Liver (tissue), 8 donors: ENCODE measurements at regions not wholly inside any gene's neighbourhood (a gene's known extent, or its start where the extent isn't known, plus 50 kb on each side); places are given as distances from the start of the nearest gene placed in this dataset.

Source experiments
- DNase-seq: peaks from one replicate; pipeline ENCODE4 v3.0.0-alpha.2; 2017; ENCODE audit warnings: low spot score
- H3K27ac ChIP-seq, 2 donors: one replicate each; pipeline ENCODE4 v1.7.0; 2013; ENCODE audit warnings: inconsistent platforms in 2 of 2, low read length in 2 of 2, control low read depth in 1 of 2, low read depth in 1 of 2, mild to moderate bottlenecking in 1 of 2
- H3K27me3 ChIP-seq, 4 donors: one replicate each; pipeline versions ENCODE4 v1.6.1 to v1.7.0; 2013; ENCODE audit warnings: low read length in 3 of 4, inconsistent platforms in 1 of 4, mild to moderate bottlenecking in 1 of 4, moderate library complexity in 1 of 4; ENCODE audit not compliant: control insufficient read depth in 4 of 4, insufficient read depth in 4 of 4
- H3K36me3 ChIP-seq, 4 donors: one replicate each; pipeline versions ENCODE4 v1.6.1 to v1.7.0; 2013; ENCODE audit warnings: low read length in 3 of 4, mild to moderate bottlenecking in 3 of 4, low read depth in 1 of 4, moderate library complexity in 1 of 4; ENCODE audit not compliant: control insufficient read depth in 4 of 4, insufficient read depth in 3 of 4
- H3K4me1 ChIP-seq, 4 donors: one replicate each; pipeline versions ENCODE4 v1.6.1 to v1.7.0; 2013; ENCODE audit warnings: low read length in 3 of 4, mild to moderate bottlenecking in 3 of 4, moderate library complexity in 1 of 4; ENCODE audit not compliant: control insufficient read depth in 4 of 4, insufficient read depth in 4 of 4
- H3K4me3 ChIP-seq, 3 donors: one replicate each; pipeline versions ENCODE4 v1.6.1 to v1.7.0; 2013; ENCODE audit warnings: low read length in 3 of 3, control low read depth in 1 of 3, low read depth in 1 of 3, mild to moderate bottlenecking in 1 of 3
- H3K9ac ChIP-seq, 2 donors: one replicate each; pipeline ENCODE4 v1.7.0; 2013; ENCODE audit warnings: low read length in 2 of 2, mild to moderate bottlenecking in 2 of 2, moderate library complexity in 2 of 2, control low read depth in 1 of 2, low read depth in 1 of 2
- H3K9me3 ChIP-seq, 4 donors: one replicate each; pipeline versions ENCODE4 v1.6.1 to v1.7.0; 2013; ENCODE audit warnings: low read length in 3 of 4; ENCODE audit not compliant: control insufficient read depth in 4 of 4
- ATF3 ChIP-seq: IDR thresholded peaks from 2 replicates; pipeline ENCODE4 v1.6.1; 2016; ENCODE audit warnings: antibody characterized with exemption
- EGR1 ChIP-seq, 2 donors: IDR thresholded peaks; 2 replicates each; pipeline ENCODE4 v1.6.1; 2016 to 2018; ENCODE audit warnings: antibody characterized with exemption in 2 of 2, low read depth in 2 of 2
- FOXA1 ChIP-seq: IDR thresholded peaks from 2 replicates; pipeline ENCODE4 v1.6.1; 2016; ENCODE audit warnings: antibody characterized with exemption
- FOXA2 ChIP-seq: IDR thresholded peaks from 2 replicates; pipeline ENCODE4 v1.6.1; 2016; ENCODE audit warnings: antibody characterized with exemption
- GABPA ChIP-seq, 2 donors: IDR thresholded peaks in 1 of 2; conservative IDR thresholded peaks in 1 of 2; 2 replicates each; pipeline ENCODE4 v1.6.1; 2016; ENCODE audit warnings: antibody characterized with exemption in 2 of 2, mild to moderate bottlenecking in 1 of 2, moderate library complexity in 1 of 2
- HNF4A ChIP-seq, 2 donors: conservative IDR thresholded peaks; 2 replicates each; pipeline ENCODE4 v1.6.1; 2016; ENCODE audit warnings: antibody characterized with exemption in 2 of 2, mild to moderate bottlenecking in 2 of 2
- HNF4G ChIP-seq: IDR thresholded peaks from 2 replicates; pipeline ENCODE4 v1.6.1; 2016; ENCODE audit warnings: antibody characterized with exemption
- JUND ChIP-seq, 2 donors: IDR thresholded peaks; 2 replicates each; pipeline ENCODE4 v1.6.1; 2016; ENCODE audit warnings: antibody characterized with exemption in 2 of 2
- MAX ChIP-seq: IDR thresholded peaks from 2 replicates; pipeline ENCODE4 v1.6.1; 2016; ENCODE audit warnings: antibody characterized with exemption
- NR2F2 ChIP-seq: IDR thresholded peaks from 2 replicates; pipeline ENCODE4 v1.6.1; 2016; ENCODE audit warnings: antibody characterized with exemption
- RAD21 ChIP-seq, 2 donors: IDR thresholded peaks; 2 replicates each; pipeline ENCODE4 v1.6.1; 2016; ENCODE audit warnings: antibody characterized with exemption in 2 of 2, mild to moderate bottlenecking in 2 of 2
- REST ChIP-seq: IDR thresholded peaks from 2 replicates; pipeline ENCODE4 v1.6.1; 2016; ENCODE audit warnings: antibody characterized with exemption, mild to moderate bottlenecking
- RXRA ChIP-seq, 2 donors: IDR thresholded peaks; 2 replicates each; pipeline ENCODE4 v1.6.1; 2017 to 2018; ENCODE audit warnings: antibody characterized with exemption in 2 of 2, mild to moderate bottlenecking in 1 of 2
- SP1 ChIP-seq: IDR thresholded peaks from 2 replicates; pipeline ENCODE4 v1.6.1; 2018; ENCODE audit warnings: antibody characterized with exemption, mild to moderate bottlenecking
- TAF1 ChIP-seq: conservative IDR thresholded peaks from 2 replicates; pipeline ENCODE4 v1.6.1; 2016; ENCODE audit warnings: antibody characterized with exemption, mild to moderate bottlenecking
- YY1 ChIP-seq: IDR thresholded peaks from 2 replicates; pipeline ENCODE4 v1.6.1; 2016; ENCODE audit warnings: antibody characterized with exemption, mild to moderate bottlenecking
- WGBS: extraction: QIAGEN DNeasy Blood & Tissue Kit; methylation state at CpG from one replicate; pipeline ENCODE4 v1.1.7; 2013; 5-methylcytosine and 5-hydroxymethylcytosine counted together
- TF ChIP-seq, protein P1 (sequence below): fragments of 150-350 bp; IDR thresholded peaks from 2 replicates; pipeline ENCODE4 v1.5.1; 2017; ENCODE audit warnings: improper control_type of control experiment, low read depth, low read length; ENCODE audit not compliant: missing input control
- TF ChIP-seq, protein P2 (sequence below): IDR thresholded peaks from 2 replicates; pipeline ENCODE4 v1.6.1; 2016; ENCODE audit warnings: antibody characterized with exemption
- donor health status: healthy.
- donor health status: healthy.
- donor health status: healthy.
- donor health status: healthy.
- donor health status: healthy.

DNA sequence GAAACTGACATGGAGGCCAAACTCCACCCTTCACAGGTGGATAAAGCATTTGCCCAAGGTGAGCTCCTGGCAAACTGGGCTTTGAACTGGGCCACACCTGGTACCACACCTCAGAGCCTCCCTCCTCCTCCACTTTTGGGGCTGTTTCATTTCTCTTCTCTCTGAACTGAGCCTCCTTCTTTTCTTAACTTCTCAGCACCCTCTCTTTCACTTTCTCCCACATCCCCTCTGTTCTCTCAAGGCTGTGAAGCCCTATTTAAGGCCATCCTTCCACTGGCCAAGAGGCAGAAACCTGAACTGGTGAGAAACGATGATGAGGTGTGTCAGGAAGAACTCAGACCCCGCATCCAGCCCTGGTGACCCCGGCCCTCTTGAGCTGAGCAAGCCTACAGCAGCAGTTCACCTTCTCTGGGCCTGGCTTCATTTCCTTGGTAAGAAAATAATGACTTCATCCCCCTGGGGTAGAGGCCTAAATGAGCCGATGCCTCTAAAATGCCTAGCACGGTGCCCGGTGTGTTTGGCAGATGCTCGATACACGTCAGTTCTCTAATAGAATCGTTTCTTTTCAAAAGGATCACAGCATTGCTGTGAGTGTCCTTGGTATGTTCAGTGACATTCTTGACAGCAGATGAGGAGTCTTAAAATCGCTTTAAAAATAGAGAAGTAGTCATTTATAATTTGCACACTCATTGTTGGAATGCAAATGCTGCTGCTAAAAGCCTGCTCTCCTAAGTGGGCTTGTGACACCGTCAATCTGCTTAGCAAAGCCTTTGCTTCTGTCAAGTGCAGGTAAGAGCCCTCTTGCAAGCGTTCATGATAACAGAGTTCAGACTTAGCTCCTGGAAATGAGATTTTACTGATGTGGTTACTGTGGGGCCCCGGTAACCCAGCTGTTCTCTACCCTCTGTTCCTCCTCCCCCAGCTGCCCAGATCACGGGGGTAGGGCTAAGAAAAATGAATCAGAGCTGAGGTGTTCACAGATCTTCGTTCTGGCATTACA, 97.7 kb upstream of the ATP2B2 start:
- TF ChIP-seq RAD21 (IDR thresholded peaks at IDR 0.05), result no peak
- TF ChIP-seq REST, result no peak
- TF ChIP-seq ATF3, result no peak
- no peak for TF ChIP-seq JUND (IDR thresholded peaks at IDR 0.05)
- TF ChIP-seq YY1, result no peak
- TF ChIP-seq RXRA (IDR thresholded peaks at IDR 0.05), result no peak
- no peak for TF ChIP-seq SP1
- no peak for TF ChIP-seq GABPA (IDR thresholded peaks at IDR 0.05 in 1 of 2, conservative IDR thresholded peaks at IDR 0.05 in 1 of 2)
- TF ChIP-seq FOXA1, result no peak
- no peak for TF ChIP-seq MAX
- DNase-seq, result no peak
- WGBS, result 77% methylated on average over 15 of the region's 15 CpGs
- Histone ChIP-seq H3K4me3 (no peak overlapping the region), H3K9me3 (no peaks in the 10 kb centered on the region), H3K36me3 (no peaks in the 10 kb centered on the region), H3K27ac (no peak overlapping the region), H3K4me1 (peaks cover 10 to 28% (median 22%) of the 10 kb centered on the region in 4 donors), H3K9ac (no peak overlapping the region), H3K27me3 (no peaks in the 10 kb centered on the region)

- Histone ChIP-seq H3K27ac (no peak overlapping the region), H3K9me3 (peaks cover 0 to 10% (median 2%) of the 10 kb centered on the region in 4 donors), H3K9ac (no peak overlapping the region), H3K4me3 (no peak overlapping the region), H3K27me3 (no peaks in the 10 kb centered on the region), H3K36me3 (no peaks in the 10 kb centered on the region), H3K4me1 (no peaks in the 10 kb centered on the region)
- WGBS, result 67% methylated on average over 13 of the region's 13 CpGs
- no peak for DNase-seq
- no peak for TF ChIP-seq RXRA (IDR thresholded peaks at IDR 0.05)
- no peak for TF ChIP-seq REST
- no peak for TF ChIP-seq NR2F2
- TF ChIP-seq FOXA1, result no peak
- no peak for TF ChIP-seq FOXA2
- TF ChIP-seq HNF4A (conservative IDR thresholded peaks at IDR 0.05), result no peak
- TF ChIP-seq HNF4G, result no peak
- no peak for TF ChIP-seq YY1
- no peak for TF ChIP-seq TAF1
- TF ChIP-seq, protein P1, sequence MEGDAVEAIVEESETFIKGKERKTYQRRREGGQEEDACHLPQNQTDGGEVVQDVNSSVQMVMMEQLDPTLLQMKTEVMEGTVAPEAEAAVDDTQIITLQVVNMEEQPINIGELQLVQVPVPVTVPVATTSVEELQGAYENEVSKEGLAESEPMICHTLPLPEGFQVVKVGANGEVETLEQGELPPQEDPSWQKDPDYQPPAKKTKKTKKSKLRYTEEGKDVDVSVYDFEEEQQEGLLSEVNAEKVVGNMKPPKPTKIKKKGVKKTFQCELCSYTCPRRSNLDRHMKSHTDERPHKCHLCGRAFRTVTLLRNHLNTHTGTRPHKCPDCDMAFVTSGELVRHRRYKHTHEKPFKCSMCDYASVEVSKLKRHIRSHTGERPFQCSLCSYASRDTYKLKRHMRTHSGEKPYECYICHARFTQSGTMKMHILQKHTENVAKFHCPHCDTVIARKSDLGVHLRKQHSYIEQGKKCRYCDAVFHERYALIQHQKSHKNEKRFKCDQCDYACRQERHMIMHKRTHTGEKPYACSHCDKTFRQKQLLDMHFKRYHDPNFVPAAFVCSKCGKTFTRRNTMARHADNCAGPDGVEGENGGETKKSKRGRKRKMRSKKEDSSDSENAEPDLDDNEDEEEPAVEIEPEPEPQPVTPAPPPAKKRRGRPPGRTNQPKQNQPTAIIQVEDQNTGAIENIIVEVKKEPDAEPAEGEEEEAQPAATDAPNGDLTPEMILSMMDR, result no peak
- no peak for TF ChIP-seq EGR1 (IDR thresholded peaks at IDR 0.05; ENCODE audit: low read depth in 2 of 2)
- TF ChIP-seq, protein P2, sequence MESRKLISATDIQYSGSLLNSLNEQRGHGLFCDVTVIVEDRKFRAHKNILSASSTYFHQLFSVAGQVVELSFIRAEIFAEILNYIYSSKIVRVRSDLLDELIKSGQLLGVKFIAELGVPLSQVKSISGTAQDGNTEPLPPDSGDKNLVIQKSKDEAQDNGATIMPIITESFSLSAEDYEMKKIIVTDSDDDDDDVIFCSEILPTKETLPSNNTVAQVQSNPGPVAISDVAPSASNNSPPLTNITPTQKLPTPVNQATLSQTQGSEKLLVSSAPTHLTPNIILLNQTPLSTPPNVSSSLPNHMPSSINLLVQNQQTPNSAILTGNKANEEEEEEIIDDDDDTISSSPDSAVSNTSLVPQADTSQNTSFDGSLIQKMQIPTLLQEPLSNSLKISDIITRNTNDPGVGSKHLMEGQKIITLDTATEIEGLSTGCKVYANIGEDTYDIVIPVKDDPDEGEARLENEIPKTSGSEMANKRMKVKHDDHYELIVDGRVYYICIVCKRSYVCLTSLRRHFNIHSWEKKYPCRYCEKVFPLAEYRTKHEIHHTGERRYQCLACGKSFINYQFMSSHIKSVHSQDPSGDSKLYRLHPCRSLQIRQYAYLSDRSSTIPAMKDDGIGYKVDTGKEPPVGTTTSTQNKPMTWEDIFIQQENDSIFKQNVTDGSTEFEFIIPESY, result no peak
- no peak for TF ChIP-seq MAX
- TF ChIP-seq JUND (IDR thresholded peaks at IDR 0.05), result no peak
- no peak for TF ChIP-seq ATF3
Measured at GRCh38 chr3:10609134-10609533, 103.7 kb upstream of the ATP2B2 start.
